ENCODE measurements at regions not wholly inside any gene's neighbourhood (a gene's known extent, or its start where the extent isn't known, plus 50 kb on each side); places are given as distances from the start of the nearest gene placed in this dataset.

GRCh38 chr1:69120817-69121216, 446.9 kb upstream of the LRRC7 start:
- CTCF ChIA-PET: no interaction called here
- TF ChIP-seq ELF4 (IDR thresholded peaks at IDR 0.05): no peak
- TF ChIP-seq FOXA1 (IDR thresholded peaks at IDR 0.05): no peak
- TF ChIP-seq FOXK2 (IDR thresholded peaks at IDR 0.05): no peak
- TF ChIP-seq NFRKB (IDR thresholded peaks at IDR 0.05): no peak
- TF ChIP-seq ZNF384 (IDR thresholded peaks at IDR 0.05): no peak
- TF ChIP-seq CTBP1 (IDR thresholded peaks at IDR 0.05; ENCODE audit: borderline replicate concordance): no peak
- no peak for TF ChIP-seq SP1 (IDR thresholded peaks at IDR 0.05)
- TF ChIP-seq TARDBP (IDR thresholded peaks at IDR 0.05): no peak
- TF ChIP-seq L3MBTL2 (conservative IDR thresholded peaks at IDR 0.05): no peak
- TF ChIP-seq FOXM1 (IDR thresholded peaks at IDR 0.05; ENCODE audit: borderline replicate concordance): no peak
- TF ChIP-seq ARNT (IDR thresholded peaks at IDR 0.05): no peak
- no peak for TF ChIP-seq HDGF (IDR thresholded peaks at IDR 0.05; ENCODE audit: borderline replicate concordance)
- no peak for TF ChIP-seq SUZ12 (IDR thresholded peaks at IDR 0.05)
- TF ChIP-seq, protein P1, sequence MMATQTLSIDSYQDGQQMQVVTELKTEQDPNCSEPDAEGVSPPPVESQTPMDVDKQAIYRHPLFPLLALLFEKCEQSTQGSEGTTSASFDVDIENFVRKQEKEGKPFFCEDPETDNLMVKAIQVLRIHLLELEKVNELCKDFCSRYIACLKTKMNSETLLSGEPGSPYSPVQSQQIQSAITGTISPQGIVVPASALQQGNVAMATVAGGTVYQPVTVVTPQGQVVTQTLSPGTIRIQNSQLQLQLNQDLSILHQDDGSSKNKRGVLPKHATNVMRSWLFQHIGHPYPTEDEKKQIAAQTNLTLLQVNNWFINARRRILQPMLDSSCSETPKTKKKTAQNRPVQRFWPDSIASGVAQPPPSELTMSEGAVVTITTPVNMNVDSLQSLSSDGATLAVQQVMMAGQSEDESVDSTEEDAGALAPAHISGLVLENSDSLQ (IDR thresholded peaks at IDR 0.05): no peak
- no peak for TF ChIP-seq LEF1 (IDR thresholded peaks at IDR 0.05; ENCODE audit: borderline replicate concordance)
- no peak for DNase-seq (ENCODE audit: extremely low spot score)
- POLR2A ChIA-PET: no interaction called here

DNA sequence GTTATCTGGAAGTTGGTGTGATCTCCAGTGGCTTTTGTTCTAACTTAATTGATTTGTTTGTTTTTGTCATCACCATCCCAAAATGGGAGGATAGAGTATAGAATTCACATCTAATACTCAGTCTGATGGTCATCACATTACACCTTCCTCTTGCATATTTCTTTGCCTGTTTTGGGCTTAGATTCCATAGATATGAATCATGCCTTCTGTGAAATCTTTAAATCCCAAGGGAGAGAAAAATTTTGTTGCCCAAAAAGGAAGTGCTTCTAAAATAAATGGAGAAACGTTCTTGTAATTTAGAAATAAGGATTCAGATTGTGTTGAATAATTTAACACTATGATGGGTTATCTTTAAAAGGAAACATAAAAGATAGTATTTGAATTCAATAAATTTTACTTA, 446.0 kb upstream of the LRRC7 start:
- DNase-seq (ENCODE audit: extremely low spot score): no peak
- CTCF ChIA-PET: no interaction called here
- POLR2A ChIA-PET: no interaction called here
- no peak for TF ChIP-seq L3MBTL2 (conservative IDR thresholded peaks at IDR 0.05)
- TF ChIP-seq HDGF (IDR thresholded peaks at IDR 0.05; ENCODE audit: borderline replicate concordance): no peak
- no peak for TF ChIP-seq FOXA1 (IDR thresholded peaks at IDR 0.05)
- no peak for TF ChIP-seq BHLHE40 (IDR thresholded peaks at IDR 0.05; ENCODE audit: borderline replicate concordance)
- TF ChIP-seq SP1 (IDR thresholded peaks at IDR 0.05): no peak
- no peak for TF ChIP-seq ELF4 (IDR thresholded peaks at IDR 0.05)
- no peak for TF ChIP-seq CTBP1 (IDR thresholded peaks at IDR 0.05; ENCODE audit: borderline replicate concordance)
- TF ChIP-seq ARNT (IDR thresholded peaks at IDR 0.05): no peak
- no peak for TF ChIP-seq FOXM1 (IDR thresholded peaks at IDR 0.05; ENCODE audit: borderline replicate concordance)
- no peak for TF ChIP-seq NFRKB (IDR thresholded peaks at IDR 0.05)
- no peak for TF ChIP-seq FOXK2 (IDR thresholded peaks at IDR 0.05)

- CTCF ChIA-PET: no interaction called here
- POLR2A ChIA-PET: no interaction called here
Observed at GRCh38 chr1:69122373-69122772, 445.3 kb upstream of the LRRC7 start.

GRCh38 chr1:69123486-69123885, 444.2 kb upstream of the LRRC7 start:
- ChIA-PET CTCF (no interaction called here), POLR2A (no interaction called here)
- TF ChIP-seq TARDBP (IDR thresholded peaks at IDR 0.05) (no peak), HDGF (IDR thresholded peaks at IDR 0.05; ENCODE audit: borderline replicate concordance) (no peak), ELF4 (IDR thresholded peaks at IDR 0.05) (no peak), CTBP1 (IDR thresholded peaks at IDR 0.05; ENCODE audit: borderline replicate concordance) (no peak), SUZ12 (IDR thresholded peaks at IDR 0.05) (no peak), BHLHE40 (IDR thresholded peaks at IDR 0.05; ENCODE audit: borderline replicate concordance) (no peak), FOXM1 (IDR thresholded peaks at IDR 0.05; ENCODE audit: borderline replicate concordance) (no peak), SP1 (IDR thresholded peaks at IDR 0.05) (no peak), ZNF384 (IDR thresholded peaks at IDR 0.05) (no peak), ARNT (IDR thresholded peaks at IDR 0.05) (no peak), FOXK2 (IDR thresholded peaks at IDR 0.05) (no peak), NFRKB (IDR thresholded peaks at IDR 0.05) (no peak), L3MBTL2 (conservative IDR thresholded peaks at IDR 0.05) (no peak), FOXA1 (IDR thresholded peaks at IDR 0.05) (no peak), LEF1 (IDR thresholded peaks at IDR 0.05; ENCODE audit: borderline replicate concordance) (no peak)
- TF ChIP-seq, protein P1 (IDR thresholded peaks at IDR 0.05): no peak
- DNase-seq (ENCODE audit: extremely low spot score): no peak

More at GRCh38 chr1:69122373-69122772, 445.3 kb upstream of the LRRC7 start:
- DNase-seq (ENCODE audit: extremely low spot score): no peak
- TF ChIP-seq ARNT (IDR thresholded peaks at IDR 0.05) (no peak), CTBP1 (IDR thresholded peaks at IDR 0.05; ENCODE audit: borderline replicate concordance) (no peak), ZNF384 (IDR thresholded peaks at IDR 0.05) (no peak), NFRKB (IDR thresholded peaks at IDR 0.05) (no peak), ELF4 (IDR thresholded peaks at IDR 0.05) (no peak), LEF1 (IDR thresholded peaks at IDR 0.05; ENCODE audit: borderline replicate concordance) (no peak), FOXA1 (IDR thresholded peaks at IDR 0.05) (no peak), HDGF (IDR thresholded peaks at IDR 0.05; ENCODE audit: borderline replicate concordance) (no peak), TARDBP (IDR thresholded peaks at IDR 0.05) (no peak), FOXM1 (IDR thresholded peaks at IDR 0.05; ENCODE audit: borderline replicate concordance) (no peak), SP1 (IDR thresholded peaks at IDR 0.05) (no peak), FOXK2 (IDR thresholded peaks at IDR 0.05) (no peak), SUZ12 (IDR thresholded peaks at IDR 0.05) (no peak), L3MBTL2 (conservative IDR thresholded peaks at IDR 0.05) (no peak), BHLHE40 (IDR thresholded peaks at IDR 0.05; ENCODE audit: borderline replicate concordance) (no peak)
- TF ChIP-seq, protein P1 (IDR thresholded peaks at IDR 0.05): no peak

DNA sequence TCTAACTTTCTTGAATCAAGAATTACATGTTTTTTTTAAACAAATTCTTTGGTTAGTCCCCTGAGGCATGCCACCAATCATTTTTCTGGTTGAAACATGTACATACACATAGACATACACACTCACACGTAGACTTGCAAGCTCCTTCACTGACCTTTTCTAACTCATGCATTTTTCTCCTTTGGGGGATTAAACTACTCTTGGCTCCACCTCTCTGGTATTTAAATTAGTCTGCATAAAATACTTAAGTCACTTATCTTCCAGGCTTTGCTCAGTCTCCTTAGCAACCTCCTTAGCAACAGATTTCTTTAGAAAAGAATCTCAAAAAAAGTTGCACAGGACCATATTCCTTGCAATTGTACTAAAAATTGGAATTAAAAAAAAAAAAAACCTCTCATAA, 440.9 kb upstream of the LRRC7 start:
- ChIA-PET POLR2A (no interaction called here), CTCF (no interaction called here)
- DNase-seq (ENCODE audit: extremely low spot score): no peak
- TF ChIP-seq L3MBTL2 (conservative IDR thresholded peaks at IDR 0.05) (no peak), CTBP1 (IDR thresholded peaks at IDR 0.05; ENCODE audit: borderline replicate concordance) (no peak), NFRKB (IDR thresholded peaks at IDR 0.05) (no peak), ELF4 (IDR thresholded peaks at IDR 0.05) (no peak), SP1 (IDR thresholded peaks at IDR 0.05) (no peak), SUZ12 (IDR thresholded peaks at IDR 0.05) (no peak), TARDBP (IDR thresholded peaks at IDR 0.05) (no peak), FOXA1 (IDR thresholded peaks at IDR 0.05) (no peak), ARNT (IDR thresholded peaks at IDR 0.05) (no peak), ZNF384 (IDR thresholded peaks at IDR 0.05) (no peak), FOXK2 (IDR thresholded peaks at IDR 0.05) (no peak), LEF1 (IDR thresholded peaks at IDR 0.05; ENCODE audit: borderline replicate concordance) (no peak), FOXM1 (IDR thresholded peaks at IDR 0.05; ENCODE audit: borderline replicate concordance) (no peak), BHLHE40 (IDR thresholded peaks at IDR 0.05; ENCODE audit: borderline replicate concordance) (no peak), HDGF (IDR thresholded peaks at IDR 0.05; ENCODE audit: borderline replicate concordance) (no peak)
- TF ChIP-seq, protein P1 (IDR thresholded peaks at IDR 0.05): no peak

Measured in HEK293T (cell line).